ENCODE measurements at regions not wholly inside any gene's neighbourhood (a gene's known extent, or its start where the extent isn't known, plus 50 kb on each side); places are given as distances from the start of the nearest gene placed in this dataset.

GRCh38 chr6:119630561-119631192 lies 281.1 kb upstream of the MAN1A1 start:
- H3K4me1 Mint-ChIP-seq = peaks cover 8% of the 10 kb centered on the region; the same call in 2 of the 3 replicates
- no peak for DNase-seq (ENCODE audit: low spot score)
- Histone ChIP-seq H4K20me1 (replicated peaks; ENCODE audit: insufficient read depth) (no peaks in the 10 kb centered on the region), H3K27ac (ENCODE audit: low read depth) (no peak overlapping the region), H3K9me2 (ENCODE audit: insufficient read depth) (no peaks in the 10 kb centered on the region), H3K36me3 (ENCODE audit: insufficient read depth) (no peaks in the 10 kb centered on the region), H3K27me3 (ENCODE audit: insufficient read depth) (no peaks in the 10 kb centered on the region), H3K79me2 (replicated peaks; ENCODE audit: insufficient read depth) (no peaks in the 10 kb centered on the region), H3K4me3 (no peak overlapping the region), H3F3A (replicated peaks; ENCODE audit: low read depth) (no peaks in the 10 kb centered on the region), H3K4me1 (ENCODE audit: insufficient read depth) (no peaks in the 10 kb centered on the region), H3K4me2 (no peak overlapping the region), H2AFZ (no peak overlapping the region)
- no peak overlapping the region for H3K27ac Mint-ChIP-seq
- ATAC-seq = no peak
- H3K36me3 Mint-ChIP-seq (ENCODE audit: low read depth) = no peaks in the 10 kb centered on the region
- no peaks in the 10 kb centered on the region for H3K9me3 Mint-ChIP-seq
- H3K4me3 Mint-ChIP-seq = no peak overlapping the region
- TF ChIP-seq CREB1 (CRISPR knock-in tag; IDR thresholded peaks at IDR 0.05; ENCODE audit: low read depth) (no peak), POLR2AphosphoS5 (IDR thresholded peaks at IDR 0.05; ENCODE audit: low read depth) (no peak), ETS1 (IDR thresholded peaks at IDR 0.05) (no peak), EZH2 (IDR thresholded peaks at IDR 0.05; ENCODE audit: low read depth, unreplicated experiment) (no peak), ZNF331 (CRISPR knock-in tag; IDR thresholded peaks at IDR 0.05; ENCODE audit: low read depth) (no peak), STAT1 (IDR thresholded peaks at IDR 0.05; ENCODE audit: unreplicated experiment) (no peak), REST (IDR thresholded peaks at IDR 0.05; ENCODE audit: unreplicated experiment) (no peak), ZNF462 (CRISPR knock-in tag; IDR thresholded peaks at IDR 0.05) (no peak), NANOG (IDR thresholded peaks at IDR 0.05; ENCODE audit: borderline replicate concordance) (no peak), EZH2phosphoT487 (IDR thresholded peaks at IDR 0.05; ENCODE audit: unreplicated experiment) (no peak), ZNF114 (CRISPR knock-in tag; IDR thresholded peaks at IDR 0.05) (no peak), CTCF (conservative IDR thresholded peaks at IDR 0.05; ENCODE audit: low read depth in 2 of 2) (no peak), JUNB (IDR thresholded peaks at IDR 0.05; ENCODE audit: unreplicated experiment) (no peak)
- H3K27me3 Mint-ChIP-seq (ENCODE audit: insufficient read depth, low read depth, poor library complexity) = no peaks in the 10 kb centered on the region
